IPS DF 4.7 (cell line): ENCODE measurements at regions not wholly inside any gene's neighbourhood (a gene's known extent, or its start where the extent isn't known, plus 50 kb on each side); places are given as distances from the start of the nearest gene placed in this dataset.
A peak's percentile ranks its signal among the peaks of the same experiment; 100 is the strongest.
"Not testable (repeated sequence)": the region's sequence is repeated elsewhere in the genome, so short reads cannot be mapped to it uniquely, and the experiment has no call there.

Experiments
- DNase-seq: peaks from one replicate; pipeline ENCODE4 v3.0.0-alpha.2; 2013; ENCODE audit warnings: low spot score; ENCODE audit errors: extremely low read depth

- no peak for DNase-seq
These were observed 469.2 kb upstream of the PCDH20 start for GRCh38 chr13:61884830-61885229.

GRCh38 chr13:61880578-61881283 is 465.1 kb upstream of the PCDH20 start:
- DNase-seq, result peak; percentile 60

DNA sequence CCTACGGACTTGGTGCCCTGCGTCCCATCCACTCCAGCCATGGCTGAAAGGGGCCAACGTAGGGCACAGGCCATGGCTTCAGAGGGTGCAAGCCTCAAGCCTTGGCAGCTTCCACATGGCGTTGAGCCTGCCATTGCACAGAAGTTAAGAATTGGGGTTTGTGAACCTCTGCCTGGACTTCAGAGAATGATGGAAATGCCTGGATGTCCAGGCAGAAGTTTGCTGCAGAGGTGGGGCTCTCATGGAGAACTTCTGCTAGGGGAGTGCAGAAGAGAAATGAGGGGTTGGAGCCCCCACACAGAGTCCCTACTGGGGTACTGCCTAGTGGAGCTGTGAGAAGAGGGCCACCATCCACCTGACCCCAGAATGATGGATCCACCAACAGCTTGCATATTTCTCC is 462.9 kb upstream of the PCDH20 start:
- DNase-seq, result not testable (repeated sequence)

DNA sequence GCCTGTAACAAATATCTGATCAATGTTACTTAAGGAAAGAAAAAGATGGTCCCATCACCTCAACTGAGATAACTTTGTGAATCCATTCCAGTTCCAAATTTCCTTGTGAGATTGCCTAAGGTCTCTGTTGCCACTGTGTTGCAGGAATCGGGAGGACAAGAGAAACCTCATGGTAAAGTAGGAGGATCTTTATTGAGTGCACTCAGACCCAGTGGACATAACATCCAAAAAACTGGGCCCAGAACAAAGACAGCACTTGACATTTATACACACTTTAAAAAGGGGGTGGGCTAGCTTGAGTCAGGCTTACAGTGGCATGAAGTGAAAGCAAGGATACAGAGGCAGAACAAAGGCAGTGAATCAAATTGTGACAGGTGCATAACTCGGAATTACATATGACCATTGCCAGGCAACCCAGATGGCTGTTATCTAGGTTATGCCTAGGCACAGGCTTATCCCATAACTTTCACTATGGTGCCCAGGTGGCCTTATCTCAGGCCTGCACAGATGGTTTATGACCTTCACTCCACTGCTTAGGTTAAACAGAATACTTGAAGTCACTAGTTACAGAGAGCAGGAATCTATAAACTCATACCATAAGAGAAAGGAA is 459.4 kb upstream of the PCDH20 start:
- no peak for DNase-seq

DNA sequence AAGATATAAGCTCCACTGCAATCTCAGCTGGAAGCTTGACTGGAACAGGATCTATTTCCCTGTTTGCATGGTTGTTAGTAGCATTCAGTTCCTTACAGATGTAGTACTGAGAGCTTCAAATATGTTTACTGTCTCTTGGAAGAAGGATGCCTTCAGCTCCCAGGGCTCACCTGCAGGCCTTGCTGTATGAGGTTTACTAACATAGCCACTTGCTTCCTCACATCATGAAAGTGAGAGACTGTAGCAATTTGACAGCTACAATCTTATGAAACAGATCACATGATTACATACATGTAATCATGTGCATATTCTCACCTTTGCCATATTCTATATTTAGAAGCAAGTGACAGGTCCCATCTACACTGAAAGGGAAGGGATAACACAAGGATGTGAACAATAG is 458.1 kb upstream of the PCDH20 start:
- DNase-seq, result no peak

- DNase-seq, result no peak
These were observed 441.5 kb upstream of the PCDH20 start for GRCh38 chr13:61857198-61857597.

DNA sequence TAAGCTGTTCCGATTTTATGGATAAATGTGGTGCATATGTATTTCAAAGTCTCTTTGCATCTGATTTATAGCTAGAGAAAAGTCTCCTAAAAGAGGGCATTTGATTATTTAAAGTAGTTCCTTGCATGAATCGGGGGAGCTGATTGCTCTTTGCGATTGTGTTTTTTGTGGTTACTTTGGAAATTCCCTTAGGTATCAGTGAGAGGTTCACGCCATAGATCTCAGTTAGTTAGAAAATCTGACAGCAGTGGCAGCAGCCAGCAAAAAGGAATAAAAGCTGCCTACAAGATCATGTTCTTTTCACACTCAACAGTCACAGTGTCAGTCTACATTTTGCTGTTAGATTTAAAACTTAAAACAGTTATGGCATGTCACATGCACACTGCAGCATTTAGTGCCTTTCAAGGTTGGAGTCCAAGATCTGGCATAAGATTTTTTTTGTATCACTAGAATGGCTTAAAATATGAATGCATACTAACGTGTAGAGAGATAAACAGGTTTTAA is 436.5 kb upstream of the PCDH20 start:
- no peak for DNase-seq

DNA sequence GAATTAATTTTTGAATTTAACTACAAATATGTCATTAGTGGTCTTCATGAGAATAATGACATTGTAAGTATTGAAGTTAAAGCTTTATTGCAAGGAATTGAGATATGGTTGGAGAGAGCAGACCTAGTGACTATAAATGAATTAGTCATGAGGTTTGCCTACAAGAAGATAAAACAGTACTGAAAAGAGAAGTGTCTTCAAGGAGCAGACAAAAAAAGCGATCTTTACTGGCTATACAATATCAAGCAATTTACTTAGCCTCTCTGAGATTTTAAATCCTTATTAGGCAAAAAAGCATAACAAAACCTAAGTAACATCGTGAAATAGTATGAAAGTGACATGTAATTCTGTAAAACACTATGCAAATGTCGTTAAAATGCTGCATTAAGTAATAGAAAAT is 435.1 kb upstream of the PCDH20 start:
- no peak for DNase-seq

GRCh38 chr13:61838568-61838967 is 422.9 kb upstream of the PCDH20 start:
- DNase-seq, result no peak

DNA sequence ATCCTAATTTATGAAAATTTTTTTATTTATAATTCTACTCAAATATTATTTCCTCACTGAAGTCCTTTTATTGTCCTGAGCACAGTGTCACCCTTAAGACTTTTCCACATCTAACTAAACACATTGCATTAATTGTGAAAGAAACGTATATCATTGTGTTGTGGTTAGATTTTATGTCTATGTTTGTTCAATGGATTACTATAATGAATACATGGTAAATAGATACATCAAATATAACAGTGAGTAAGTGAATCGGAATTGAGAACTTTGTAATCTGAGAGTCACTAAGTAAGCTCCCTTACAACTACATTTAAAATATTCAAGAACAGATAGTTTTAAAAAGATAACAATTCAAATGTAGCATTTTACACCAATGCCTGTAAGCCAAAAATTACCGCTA is 417.6 kb upstream of the PCDH20 start:
- DNase-seq, result no peak

GRCh38 chr13:61831026-61831425 is 415.4 kb upstream of the PCDH20 start:
- no peak for DNase-seq

DNA sequence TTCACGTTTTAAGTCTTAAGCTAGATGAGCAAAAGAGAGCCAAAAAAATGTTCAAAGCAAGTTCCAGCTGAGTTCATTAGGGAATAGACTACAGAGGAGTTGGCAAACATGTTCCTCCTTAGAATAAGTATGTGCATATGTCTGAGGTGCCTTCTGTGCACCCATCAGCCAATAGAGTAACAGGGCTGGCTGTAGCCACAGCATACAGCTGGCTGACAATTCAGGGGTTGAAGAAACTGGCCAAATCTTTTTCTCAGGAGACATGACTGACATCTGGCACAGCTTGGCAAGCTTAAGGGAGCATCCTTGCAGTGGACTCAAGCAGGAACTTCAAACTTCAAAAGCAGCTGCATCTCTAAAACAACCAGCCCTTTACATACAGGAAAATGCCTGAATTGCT is 414.8 kb upstream of the PCDH20 start:
- DNase-seq, result no peak

DNA sequence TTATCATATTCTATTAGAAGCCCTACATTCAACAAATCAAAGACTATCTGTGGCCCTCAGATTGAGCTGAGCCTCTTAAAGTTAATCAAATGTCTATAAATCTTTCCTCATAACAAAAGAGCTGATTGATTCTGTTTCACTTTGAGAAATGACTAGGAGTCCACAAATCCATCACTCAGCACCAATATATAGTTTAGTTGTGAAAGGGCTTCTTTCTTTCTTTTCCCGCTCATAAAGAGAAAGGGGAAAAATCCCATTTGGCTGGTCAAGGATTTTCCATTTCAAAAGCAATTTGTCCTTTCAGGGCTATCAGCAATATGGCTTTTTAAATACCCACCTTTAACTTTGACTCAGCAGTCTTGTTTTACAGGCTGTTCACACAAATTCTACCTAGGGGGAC is 408.5 kb upstream of the PCDH20 start:
- DNase-seq, result no peak

GRCh38 chr13:61812286-61812685 is 396.6 kb upstream of the PCDH20 start:
- DNase-seq, result no peak

DNA sequence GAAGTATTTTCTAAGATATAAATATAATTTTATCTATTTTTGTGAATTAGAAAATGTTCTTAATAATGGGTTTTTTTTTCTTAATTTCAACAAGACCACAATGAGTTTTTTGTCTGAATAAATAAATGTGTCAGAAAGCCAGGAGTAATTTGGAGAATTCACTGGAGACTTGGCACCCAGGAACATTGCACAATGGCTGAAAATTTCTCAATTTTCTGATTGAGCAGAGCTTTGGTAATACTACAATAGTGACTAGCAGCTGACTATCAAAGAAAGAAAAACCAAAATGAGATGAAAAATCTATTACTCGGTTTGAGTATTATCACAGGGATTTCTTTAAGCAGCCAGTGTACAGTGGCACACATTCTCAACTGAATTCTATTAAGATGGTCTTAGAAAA is 394.4 kb upstream of the PCDH20 start:
- DNase-seq, result no peak

GRCh38 chr13:61797397-61797796 is 381.7 kb upstream of the PCDH20 start:
- no peak for DNase-seq

GRCh38 chr13:61795580-61795979 is 379.9 kb upstream of the PCDH20 start:
- DNase-seq, result no peak

- no peak for DNase-seq
These were observed 363.8 kb upstream of the PCDH20 start for GRCh38 chr13:61779456-61779855.

- DNase-seq, result no peak
These were observed 362.9 kb upstream of the PCDH20 start for GRCh38 chr13:61778531-61778930.

- no peak for DNase-seq
These were observed 362.2 kb upstream of the PCDH20 start for GRCh38 chr13:61777899-61778298.

- no peak for DNase-seq
These were observed 361.6 kb upstream of the PCDH20 start for GRCh38 chr13:61777271-61777670.

DNA sequence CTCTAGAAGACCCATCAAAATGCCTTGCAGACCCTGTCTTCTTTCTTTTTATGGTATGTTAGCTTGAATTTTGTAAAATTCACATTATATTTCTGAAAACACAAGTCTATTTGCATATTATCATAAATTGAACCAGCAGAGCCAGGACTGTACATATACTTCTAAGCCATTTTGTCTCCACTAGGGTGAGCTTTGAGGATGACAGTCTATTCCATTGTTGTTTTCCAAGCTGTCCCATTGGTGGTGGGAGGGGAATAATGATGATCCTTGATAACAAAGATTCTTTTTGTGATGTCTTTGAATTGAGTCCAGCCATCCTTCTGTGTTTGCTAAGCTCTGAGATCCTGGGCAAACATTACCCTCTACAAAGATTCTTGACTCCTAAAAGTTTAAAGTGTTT is 359.3 kb upstream of the PCDH20 start:
- no peak for DNase-seq

DNA sequence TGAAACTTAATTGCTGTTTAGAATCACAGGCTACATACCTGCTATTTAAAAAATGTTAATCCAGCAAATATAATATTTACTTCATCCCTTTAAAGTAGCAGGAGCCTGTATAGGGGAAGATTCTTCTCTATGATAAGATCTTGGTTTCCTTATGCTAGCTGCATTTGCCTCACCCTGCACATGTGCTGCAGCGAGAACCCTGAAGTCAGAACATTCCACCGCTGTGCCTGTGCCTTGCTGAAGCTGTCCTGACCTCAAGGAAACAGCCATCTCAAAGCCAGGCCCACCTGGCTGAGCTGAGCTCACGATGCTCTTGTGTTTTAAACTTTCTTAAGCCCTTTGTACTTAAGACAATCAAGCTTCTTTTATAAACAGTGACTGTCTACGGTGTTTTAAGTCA is 355.0 kb upstream of the PCDH20 start:
- no peak for DNase-seq
